22Rv1 (cell line): ENCODE measurements at regions not wholly inside any gene's neighbourhood (a gene's known extent, or its start where the extent isn't known, plus 50 kb on each side); places are given as distances from the start of the nearest gene placed in this dataset.

Experiments
- H3K27ac ChIP-seq: fragments of 450-650 bp; 2 replicates; pipeline ENCODE4 v1.5.1; 2017
- ZFX ChIP-seq: fragments of 450-650 bp; IDR thresholded peaks from 2 replicates; pipeline ENCODE4 v1.6.1; 2017; ENCODE audit warnings: antibody characterized with exemption, borderline replicate concordance
- TF ChIP-seq, protein P1 (sequence below): fragments of 450-650 bp; IDR thresholded peaks from 2 replicates; pipeline ENCODE4 v1.5.1; 2017; ENCODE audit warnings: mild to moderate bottlenecking

DNA sequence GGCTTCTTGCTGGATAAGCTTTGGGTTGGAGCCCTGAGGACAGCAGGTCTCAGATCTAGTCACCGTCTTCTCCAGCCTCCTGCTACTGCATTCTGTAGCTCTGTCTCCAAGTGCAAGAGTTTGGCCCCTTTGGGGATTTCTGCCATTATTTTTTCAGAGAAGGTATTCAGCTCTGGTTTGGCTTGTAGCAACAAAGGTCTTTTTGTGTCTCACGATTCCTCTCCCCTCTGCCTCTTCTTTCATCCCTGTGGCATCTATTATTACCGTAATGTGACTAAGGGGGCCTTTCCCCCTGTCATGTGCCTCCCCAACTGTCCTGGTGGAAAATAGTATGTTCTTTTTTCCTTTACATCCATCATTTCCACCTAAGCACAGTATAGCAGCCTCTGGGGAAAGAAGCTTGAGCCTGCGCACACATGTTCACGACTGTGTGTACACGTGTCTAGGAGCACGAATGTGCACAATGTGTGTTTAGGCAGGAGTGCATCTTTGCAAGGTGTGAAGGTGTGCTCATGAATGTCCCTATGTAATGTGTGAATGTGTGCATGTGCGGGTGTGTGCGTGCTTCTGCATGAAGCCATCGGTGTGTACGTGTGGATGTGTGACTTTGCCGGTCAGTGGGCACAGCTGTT, 273.9 kb downstream of the ZNF536 start:
- H3K27ac ChIP-seq = no peak overlapping the region
- no peak for TF ChIP-seq ZFX
- TF ChIP-seq, protein P1, sequence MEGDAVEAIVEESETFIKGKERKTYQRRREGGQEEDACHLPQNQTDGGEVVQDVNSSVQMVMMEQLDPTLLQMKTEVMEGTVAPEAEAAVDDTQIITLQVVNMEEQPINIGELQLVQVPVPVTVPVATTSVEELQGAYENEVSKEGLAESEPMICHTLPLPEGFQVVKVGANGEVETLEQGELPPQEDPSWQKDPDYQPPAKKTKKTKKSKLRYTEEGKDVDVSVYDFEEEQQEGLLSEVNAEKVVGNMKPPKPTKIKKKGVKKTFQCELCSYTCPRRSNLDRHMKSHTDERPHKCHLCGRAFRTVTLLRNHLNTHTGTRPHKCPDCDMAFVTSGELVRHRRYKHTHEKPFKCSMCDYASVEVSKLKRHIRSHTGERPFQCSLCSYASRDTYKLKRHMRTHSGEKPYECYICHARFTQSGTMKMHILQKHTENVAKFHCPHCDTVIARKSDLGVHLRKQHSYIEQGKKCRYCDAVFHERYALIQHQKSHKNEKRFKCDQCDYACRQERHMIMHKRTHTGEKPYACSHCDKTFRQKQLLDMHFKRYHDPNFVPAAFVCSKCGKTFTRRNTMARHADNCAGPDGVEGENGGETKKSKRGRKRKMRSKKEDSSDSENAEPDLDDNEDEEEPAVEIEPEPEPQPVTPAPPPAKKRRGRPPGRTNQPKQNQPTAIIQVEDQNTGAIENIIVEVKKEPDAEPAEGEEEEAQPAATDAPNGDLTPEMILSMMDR = no peak

- TF ChIP-seq, protein P1 = no peak
- TF ChIP-seq ZFX = no peak
- H3K27ac ChIP-seq = no peak overlapping the region
Observed at GRCh38 chr19:30640252-30640965, 268.2 kb downstream of the ZNF536 start.

GRCh38 chr19:30638889-30639288, 266.7 kb downstream of the ZNF536 start:
- no peak overlapping the region for H3K27ac ChIP-seq
- TF ChIP-seq, protein P1 = no peak
- TF ChIP-seq ZFX = no peak

DNA sequence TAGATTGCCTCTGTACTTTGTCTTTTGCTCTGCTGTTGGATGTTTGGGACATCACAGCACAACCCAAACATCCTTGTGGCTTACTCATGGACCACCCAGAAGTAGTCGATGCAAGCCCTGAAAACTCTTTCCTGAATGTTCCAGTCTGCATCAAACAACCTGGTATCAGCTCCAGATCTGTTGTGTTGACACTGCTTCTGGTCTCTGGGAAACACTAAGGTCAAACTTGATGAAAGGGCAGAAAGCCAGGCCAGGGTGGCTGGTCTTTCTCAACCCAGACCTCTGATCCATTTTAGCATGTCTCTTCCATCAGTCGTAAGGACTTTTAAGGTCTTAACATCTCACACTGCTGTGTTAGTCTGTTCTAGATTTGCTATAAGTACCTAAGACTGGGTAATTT, 265.7 kb downstream of the ZNF536 start:
- TF ChIP-seq, protein P1 = no peak
- no peak for TF ChIP-seq ZFX
- H3K27ac ChIP-seq = no peak overlapping the region

DNA sequence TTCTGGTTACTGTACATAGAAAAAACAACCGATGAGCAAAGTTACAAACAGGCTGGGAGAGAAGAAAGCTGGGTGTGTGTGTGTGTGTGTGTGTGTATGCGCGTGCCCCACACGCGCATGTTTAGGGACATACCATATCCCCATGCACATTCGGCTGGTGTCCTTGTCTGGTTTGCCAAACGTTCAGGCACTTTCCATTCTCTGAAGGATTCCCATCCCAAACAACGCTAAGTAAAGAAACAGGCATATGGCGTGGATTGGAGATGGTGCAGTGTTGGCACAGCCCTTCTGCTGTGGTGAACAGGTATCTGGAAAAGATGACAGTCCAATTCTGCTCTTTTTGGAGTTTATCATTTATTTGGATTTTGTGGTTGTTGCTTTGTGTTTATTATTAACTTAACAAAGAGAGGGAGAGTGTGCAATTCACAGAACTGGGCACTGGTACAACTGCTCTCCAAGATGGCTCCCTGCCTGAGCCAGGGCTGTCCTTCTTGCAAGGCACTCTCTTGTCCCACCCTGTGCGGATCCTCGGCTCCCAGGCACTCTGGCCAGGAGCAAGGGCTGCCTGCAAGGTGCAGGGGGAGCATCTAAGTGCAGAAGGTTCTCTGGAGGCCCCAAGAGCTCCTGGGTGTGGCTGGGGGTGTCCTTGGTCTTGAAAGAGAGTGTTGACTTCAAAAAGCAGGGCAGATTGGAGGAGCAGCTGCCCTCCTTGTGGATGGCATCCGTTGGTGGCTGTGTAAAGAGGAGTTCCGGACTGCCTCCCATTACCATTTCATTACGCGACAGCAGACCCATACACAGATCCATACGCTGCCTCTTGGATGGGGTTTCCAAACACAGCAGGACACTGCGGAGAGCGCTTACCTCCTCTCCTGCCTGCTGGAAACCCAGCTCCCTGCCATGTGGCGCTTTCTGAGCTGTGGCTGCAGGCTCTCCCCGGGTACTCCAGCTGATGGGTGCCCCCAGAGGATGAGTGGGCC, 263.1 kb downstream of the ZNF536 start:
- TF ChIP-seq, protein P1 = no peak
- no peak for TF ChIP-seq ZFX

DNA sequence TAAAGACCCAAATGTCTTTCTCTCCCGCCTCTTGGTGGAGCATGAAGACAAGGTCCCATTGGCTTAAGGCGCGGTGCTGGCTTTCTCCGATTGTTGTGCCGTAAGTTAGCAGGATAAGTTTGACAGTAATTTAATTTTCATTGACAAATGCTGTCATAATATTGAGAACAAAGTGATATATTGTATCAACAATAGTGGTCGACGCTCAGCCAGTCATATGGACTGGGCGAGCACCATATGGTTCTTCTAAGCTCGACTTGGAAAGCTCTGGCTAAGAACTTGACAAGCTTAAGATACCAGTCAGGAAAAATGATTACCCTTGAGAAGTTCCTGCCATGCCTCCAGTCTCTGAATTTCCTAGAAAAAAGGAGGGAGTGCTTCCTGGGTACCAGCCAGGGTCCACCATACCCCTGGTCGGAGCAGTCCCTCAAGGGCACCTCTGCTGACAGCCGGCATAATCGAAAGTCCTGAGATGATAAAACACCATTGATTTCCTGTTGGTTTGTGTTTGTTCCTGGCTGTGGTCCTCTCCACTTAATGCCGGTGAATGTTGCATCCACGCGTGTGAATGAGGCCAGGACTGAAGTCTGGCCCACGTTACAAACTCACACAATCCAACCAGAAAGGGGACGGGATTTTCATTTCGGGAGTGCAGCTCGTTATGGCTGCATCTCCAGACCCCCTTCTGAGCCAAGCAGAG, 262.1 kb downstream of the ZNF536 start:
- H3K27ac ChIP-seq = no peak overlapping the region

More for the DNA sequence above, 263.1 kb downstream of the ZNF536 start:
- H3K27ac ChIP-seq = no peak overlapping the region

More for the DNA sequence above, 262.1 kb downstream of the ZNF536 start:
- TF ChIP-seq, protein P1 = no peak
